Activated T-cell treated with anti-CD3 and anti-CD28 coated beads, Interleukin-2, amount 50 U/mL, for 24 hours (primary cell): ENCODE measurements at regions not wholly inside any gene's neighbourhood (a gene's known extent, or its start where the extent isn't known, plus 50 kb on each side); places are given as distances from the start of the nearest gene placed in this dataset.
"Not testable (repeated sequence)": the region's sequence is repeated elsewhere in the genome, so short reads cannot be mapped to it uniquely, and the experiment has no call there.

Source experiments
- DNase-seq: peaks from one replicate; pipeline ENCODE4 v3.0.0-alpha.2; 2020
- H3K27ac Mint-ChIP-seq: 2 replicates; pipeline ENCODE4 v1.8.0; 2020; ENCODE audit warnings: mild to moderate bottlenecking, mixed read lengths
- H3K27me3 Mint-ChIP-seq: 2 replicates; pipeline ENCODE4 v1.8.0; 2020; ENCODE audit warnings: mixed read lengths
- H3K36me3 Mint-ChIP-seq: 2 replicates; pipeline ENCODE4 v1.8.0; 2020; ENCODE audit warnings: low read depth, mixed read lengths
- H3K4me1 Mint-ChIP-seq: 2 replicates; pipeline ENCODE4 v1.8.0; 2020; ENCODE audit warnings: low read depth, mixed read lengths
- H3K4me3 Mint-ChIP-seq: 2 replicates; pipeline ENCODE4 v1.8.0; 2020; ENCODE audit warnings: mild to moderate bottlenecking, moderate library complexity, mixed read lengths
- H3K9me3 Mint-ChIP-seq: 2 replicates; pipeline ENCODE4 v1.8.0; 2020; ENCODE audit warnings: mixed read lengths

- Mint-ChIP-seq H3K9me3 (peaks cover 14% of the 10 kb centered on the region), H3K4me1 (no peaks in the 10 kb centered on the region), H3K4me3 (no peak overlapping the region), H3K27me3 (no peaks in the 10 kb centered on the region), H3K36me3 (no peaks in the 10 kb centered on the region), H3K27ac (no peak overlapping the region)
- no peak for DNase-seq
Observed at GRCh38 chr2:78260861-78261260, 738.7 kb upstream of the LRRTM4 start.

DNA sequence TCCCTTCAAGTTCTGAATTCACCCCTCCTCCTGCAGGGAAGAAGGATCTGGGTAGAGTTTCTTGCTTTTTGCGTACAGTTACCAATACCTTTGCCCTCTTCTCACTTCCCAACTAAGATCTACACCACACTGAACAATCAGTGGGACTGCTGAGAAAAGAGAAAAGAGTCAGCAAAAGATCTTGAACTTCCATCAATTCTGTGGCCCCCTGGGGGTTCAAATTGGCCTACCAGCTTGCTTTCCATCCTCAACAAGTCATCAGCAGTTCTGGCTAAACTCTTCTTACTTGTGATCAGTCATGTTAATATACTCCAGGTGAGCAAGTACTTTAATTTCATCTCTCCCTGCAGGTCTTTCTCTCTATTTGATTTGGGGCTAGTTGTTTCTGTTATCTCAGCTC is 739.3 kb upstream of the LRRTM4 start:
- no peak overlapping the region for H3K4me3 Mint-ChIP-seq
- no peaks in the 10 kb centered on the region for H3K36me3 Mint-ChIP-seq
- H3K27ac Mint-ChIP-seq = no peak overlapping the region
- no peak for DNase-seq
- peaks cover 14% of the 10 kb centered on the region for H3K9me3 Mint-ChIP-seq
- H3K4me1 Mint-ChIP-seq = no peaks in the 10 kb centered on the region
- H3K27me3 Mint-ChIP-seq = no peaks in the 10 kb centered on the region

DNA sequence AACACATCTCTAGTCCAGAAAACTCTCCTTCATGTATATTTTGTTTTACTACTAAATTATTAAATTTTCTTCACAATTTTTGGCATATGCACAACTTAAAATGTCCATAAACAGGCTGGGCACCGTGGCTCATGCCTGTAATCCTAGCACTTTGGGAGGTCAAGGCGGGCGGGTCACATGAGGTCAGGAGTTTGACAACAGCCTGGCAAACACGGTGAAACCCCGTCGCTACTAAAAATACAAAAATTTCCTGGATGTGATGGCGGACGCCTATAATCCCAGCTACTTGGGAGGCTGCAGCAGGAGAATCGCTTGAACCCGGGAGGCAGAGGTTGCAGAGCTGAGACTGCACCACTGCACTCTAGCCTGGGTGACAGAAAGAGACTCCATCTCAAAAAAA is 739.9 kb upstream of the LRRTM4 start:
- H3K27ac Mint-ChIP-seq, DNase-seq, H3K4me3 Mint-ChIP-seq, H3K36me3 Mint-ChIP-seq, H3K4me1 Mint-ChIP-seq, H3K27me3 Mint-ChIP-seq: not testable (repeated sequence)
- H3K9me3 Mint-ChIP-seq = peaks cover 14% of the 10 kb centered on the region

DNA sequence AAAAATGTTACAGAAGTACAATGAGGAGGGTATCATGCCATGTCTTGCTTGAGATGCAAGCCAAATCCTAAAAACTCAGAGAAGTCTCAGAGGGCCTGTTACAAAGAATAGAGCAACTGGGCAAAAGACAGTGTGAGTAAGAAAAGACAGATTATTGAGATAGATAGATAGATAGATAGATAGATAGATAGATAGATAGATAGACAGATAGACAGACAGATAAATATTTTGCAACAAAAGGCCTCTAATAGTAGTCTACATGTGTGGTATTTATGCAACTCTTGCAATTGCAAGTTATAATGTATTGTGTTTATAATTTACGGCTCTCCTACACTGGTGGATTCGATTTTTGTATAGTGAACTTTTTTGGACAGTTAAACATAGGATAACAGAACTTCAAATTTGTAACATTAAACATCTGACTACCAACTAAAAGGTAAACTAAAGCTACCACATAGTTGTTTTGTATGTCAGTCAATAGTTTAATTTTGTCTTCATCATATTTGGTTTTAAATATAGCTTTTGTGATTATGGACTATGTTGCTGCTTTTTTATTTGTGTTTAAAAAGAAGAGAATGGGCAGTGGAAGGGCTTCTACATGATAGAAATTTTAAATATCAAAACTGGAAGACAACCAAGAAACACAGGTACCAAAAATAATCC is 740.7 kb upstream of the LRRTM4 start:
- Mint-ChIP-seq H3K4me3 (no peak overlapping the region), H3K27ac (no peak overlapping the region), H3K27me3 (no peaks in the 10 kb centered on the region), H3K36me3 (no peaks in the 10 kb centered on the region), H3K4me1 (no peaks in the 10 kb centered on the region), H3K9me3 (peaks cover 14% of the 10 kb centered on the region)
- DNase-seq = no peak

- DNase-seq = no peak
- Mint-ChIP-seq H3K27ac (no peak overlapping the region), H3K27me3 (no peaks in the 10 kb centered on the region), H3K4me1 (no peaks in the 10 kb centered on the region), H3K9me3 (peaks cover 15% of the 10 kb centered on the region), H3K4me3 (no peak overlapping the region), H3K36me3 (no peaks in the 10 kb centered on the region)
Observed at GRCh38 chr2:78263571-78263970, 741.4 kb upstream of the LRRTM4 start.

- Mint-ChIP-seq H3K27ac (no peak overlapping the region), H3K36me3 (no peaks in the 10 kb centered on the region)
- no peak for DNase-seq
Observed at GRCh38 chr2:78264130-78264529, 742.0 kb upstream of the LRRTM4 start.

DNA sequence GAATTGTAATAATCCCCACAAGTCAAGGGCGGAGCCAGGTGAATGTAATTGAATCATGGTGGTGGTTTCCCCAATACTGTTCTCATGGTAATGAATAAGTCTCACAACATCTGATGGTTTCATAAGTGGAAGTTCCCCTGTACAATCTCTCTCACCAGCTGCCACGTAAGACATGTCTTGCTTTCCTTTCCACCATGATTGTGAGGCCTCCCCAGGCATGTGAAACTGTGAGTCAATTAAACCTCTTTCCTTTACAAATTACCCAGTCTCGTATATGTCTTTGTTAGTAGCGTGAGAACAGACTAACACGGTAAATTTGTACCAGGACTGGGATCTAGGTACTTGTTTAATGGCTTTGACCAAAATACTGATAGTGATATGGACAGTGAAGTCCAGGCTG is 744.3 kb upstream of the REG3G start:
- H3K4me3 Mint-ChIP-seq = no peak overlapping the region
- no peak overlapping the region for H3K27ac Mint-ChIP-seq
- H3K36me3 Mint-ChIP-seq = no peaks in the 10 kb centered on the region
- H3K9me3 Mint-ChIP-seq = peaks cover 15% of the 10 kb centered on the region
- DNase-seq = no peak
- H3K27me3 Mint-ChIP-seq = no peaks in the 10 kb centered on the region
- H3K4me1 Mint-ChIP-seq = no peaks in the 10 kb centered on the region

More at GRCh38 chr2:78264130-78264529, 742.0 kb upstream of the LRRTM4 start:
- peaks cover 21% of the 10 kb centered on the region for H3K9me3 Mint-ChIP-seq
- no peaks in the 10 kb centered on the region for H3K27me3 Mint-ChIP-seq
- H3K4me3 Mint-ChIP-seq = no peak overlapping the region
- no peaks in the 10 kb centered on the region for H3K4me1 Mint-ChIP-seq

GRCh38 chr2:78290581-78291214 is 734.8 kb upstream of the REG3G start:
- Mint-ChIP-seq H3K4me3 (no peak overlapping the region), H3K27me3 (no peaks in the 10 kb centered on the region), H3K27ac (no peak overlapping the region), H3K9me3 (peaks cover 11% of the 10 kb centered on the region), H3K4me1 (no peaks in the 10 kb centered on the region), H3K36me3 (no peaks in the 10 kb centered on the region)
- DNase-seq = no peak

DNA sequence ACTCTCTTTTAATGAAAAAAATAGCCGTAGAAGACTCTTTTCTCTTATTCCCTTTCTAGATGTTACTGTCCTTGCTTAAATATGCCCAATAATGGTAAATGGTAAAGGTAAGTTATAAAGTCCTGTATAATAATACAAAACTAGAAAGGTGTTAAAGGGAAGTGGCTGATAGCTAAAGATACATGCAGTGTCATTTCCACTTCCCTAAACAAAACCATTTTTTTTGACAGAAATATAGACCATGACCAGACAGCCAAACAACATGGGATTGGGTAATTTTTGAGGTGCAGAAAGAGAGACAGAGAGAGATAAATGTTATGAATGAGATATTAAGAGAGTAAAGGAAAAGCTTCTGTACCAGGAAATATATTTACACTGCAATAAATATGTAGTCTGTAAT is 731.7 kb upstream of the REG3G start:
- no peaks in the 10 kb centered on the region for H3K4me1 Mint-ChIP-seq

GRCh38 chr2:78301166-78301789 is 724.2 kb upstream of the REG3G start:
- H3K4me3 Mint-ChIP-seq = no peak overlapping the region
- DNase-seq = no peak

More for the DNA sequence above, 731.7 kb upstream of the REG3G start:
- Mint-ChIP-seq H3K9me3 (peaks cover 5% of the 10 kb centered on the region), H3K27me3 (no peaks in the 10 kb centered on the region), H3K36me3 (no peaks in the 10 kb centered on the region), H3K27ac (no peak overlapping the region), H3K4me3 (no peak overlapping the region)
- no peak for DNase-seq

GRCh38 chr2:78304678-78305077 is 720.8 kb upstream of the REG3G start:
- Mint-ChIP-seq H3K4me1 (no peaks in the 10 kb centered on the region), H3K9me3 (peaks cover 9% of the 10 kb centered on the region), H3K27me3 (no peaks in the 10 kb centered on the region), H3K4me3 (no peak overlapping the region), H3K27ac (no peak overlapping the region), H3K36me3 (no peaks in the 10 kb centered on the region)
- DNase-seq = no peak

More at GRCh38 chr2:78301166-78301789, 724.2 kb upstream of the REG3G start:
- no peaks in the 10 kb centered on the region for H3K27me3 Mint-ChIP-seq
- H3K27ac Mint-ChIP-seq = no peak overlapping the region
- no peaks in the 10 kb centered on the region for H3K4me1 Mint-ChIP-seq
- H3K36me3 Mint-ChIP-seq = no peaks in the 10 kb centered on the region
- peaks cover 9% of the 10 kb centered on the region for H3K9me3 Mint-ChIP-seq

GRCh38 chr2:78309460-78309859 is 716.0 kb upstream of the REG3G start:
- Mint-ChIP-seq H3K4me3 (no peak overlapping the region), H3K27me3 (no peaks in the 10 kb centered on the region), H3K9me3 (peaks cover 19% of the 10 kb centered on the region)

DNA sequence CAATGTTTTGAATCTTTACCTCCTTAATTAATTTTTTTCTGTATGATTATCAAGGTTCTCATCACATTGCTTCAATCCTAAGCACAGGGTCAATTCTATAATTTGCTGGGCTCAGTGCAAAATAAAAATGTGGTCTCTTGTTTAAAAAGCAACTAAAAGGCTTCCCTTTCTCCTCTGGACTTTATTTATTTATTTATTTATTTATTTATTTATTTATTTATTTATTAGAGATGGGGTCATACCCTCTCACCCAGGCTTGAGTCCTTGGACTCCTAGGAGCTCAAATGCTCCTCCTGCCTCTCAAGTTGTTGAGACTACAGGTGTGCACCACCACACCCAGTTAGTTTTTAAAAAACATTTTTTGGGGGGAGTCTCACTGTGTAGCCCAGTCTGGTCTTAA is 710.1 kb upstream of the REG3G start:
- no peak overlapping the region for H3K27ac Mint-ChIP-seq
- no peaks in the 10 kb centered on the region for H3K4me1 Mint-ChIP-seq
- no peak for DNase-seq
- no peak overlapping the region for H3K4me3 Mint-ChIP-seq
- no peaks in the 10 kb centered on the region for H3K36me3 Mint-ChIP-seq
- H3K9me3 Mint-ChIP-seq = peaks cover 24% of the 10 kb centered on the region
- H3K27me3 Mint-ChIP-seq = no peaks in the 10 kb centered on the region

More at GRCh38 chr2:78309460-78309859, 716.0 kb upstream of the REG3G start:
- Mint-ChIP-seq H3K4me1 (no peaks in the 10 kb centered on the region), H3K36me3 (no peaks in the 10 kb centered on the region), H3K27ac (no peak overlapping the region)
- DNase-seq = no peak

GRCh38 chr2:78318275-78318674 is 707.2 kb upstream of the REG3G start:
- no peak for DNase-seq
- H3K4me1 Mint-ChIP-seq = no peaks in the 10 kb centered on the region

GRCh38 chr2:78330193-78330592 is 695.3 kb upstream of the REG3G start:
- H3K36me3 Mint-ChIP-seq = no peaks in the 10 kb centered on the region
- no peaks in the 10 kb centered on the region for H3K27me3 Mint-ChIP-seq
- no peak overlapping the region for H3K27ac Mint-ChIP-seq
- no peak for DNase-seq
- peaks cover 14% of the 10 kb centered on the region for H3K9me3 Mint-ChIP-seq
- no peaks in the 10 kb centered on the region for H3K4me1 Mint-ChIP-seq
- no peak overlapping the region for H3K4me3 Mint-ChIP-seq

More at GRCh38 chr2:78318275-78318674, 707.2 kb upstream of the REG3G start:
- H3K4me3 Mint-ChIP-seq = no peak overlapping the region
- no peaks in the 10 kb centered on the region for H3K36me3 Mint-ChIP-seq
- peaks cover 22% of the 10 kb centered on the region for H3K9me3 Mint-ChIP-seq
- no peak overlapping the region for H3K27ac Mint-ChIP-seq
- no peaks in the 10 kb centered on the region for H3K27me3 Mint-ChIP-seq
